ENCODE measurements at regions not wholly inside any gene's neighbourhood (a gene's known extent, or its start where the extent isn't known, plus 50 kb on each side); places are given as distances from the start of the nearest gene placed in this dataset.

DNA sequence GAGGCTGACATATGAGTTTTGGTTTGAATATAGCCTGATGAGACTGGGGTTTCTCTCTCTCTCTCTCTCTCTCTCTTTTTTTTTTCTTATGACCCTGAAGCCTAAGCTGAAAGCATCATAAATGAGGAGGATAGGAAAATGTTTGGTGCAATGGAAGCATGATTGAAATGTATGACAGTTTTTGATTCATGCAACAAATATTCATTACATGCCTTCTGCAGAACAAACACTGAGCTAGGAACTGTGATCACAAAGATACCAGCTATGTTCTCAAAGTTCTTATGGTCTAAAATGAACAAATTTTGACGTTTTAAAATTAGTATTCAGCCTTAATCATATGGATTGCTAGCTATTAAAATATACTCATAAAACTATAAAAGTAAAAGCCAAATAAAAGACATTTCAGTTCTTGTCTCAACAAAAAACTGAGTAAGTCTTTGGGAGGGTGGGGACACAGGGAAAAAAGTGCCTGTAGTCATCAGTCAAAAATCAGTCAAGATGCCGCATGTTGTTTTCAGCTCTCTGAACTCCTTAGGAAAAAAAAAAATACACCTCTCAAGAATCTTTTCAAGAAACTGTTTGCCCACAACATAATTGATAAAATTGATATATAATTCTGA lies 57.2 kb downstream of the NKX6-1 start:
- no peak for DNase-seq (ENCODE audit: low read depth, low spot score)

- DNase-seq (ENCODE audit: low read depth, low spot score) = no peak
Measured at GRCh38 chr4:84439996-84440395, 59.1 kb downstream of the NKX6-1 start.

- DNase-seq (ENCODE audit: low read depth, low spot score) = no peak
Measured at GRCh38 chr4:84436812-84437211, 62.3 kb downstream of the NKX6-1 start.

- no peak for DNase-seq (ENCODE audit: low read depth, low spot score)
Measured at GRCh38 chr4:84434344-84434743, 64.7 kb downstream of the NKX6-1 start.

- DNase-seq (ENCODE audit: low read depth, low spot score) = no peak
Measured at GRCh38 chr4:84433633-84434222, 65.4 kb downstream of the NKX6-1 start.

DNA sequence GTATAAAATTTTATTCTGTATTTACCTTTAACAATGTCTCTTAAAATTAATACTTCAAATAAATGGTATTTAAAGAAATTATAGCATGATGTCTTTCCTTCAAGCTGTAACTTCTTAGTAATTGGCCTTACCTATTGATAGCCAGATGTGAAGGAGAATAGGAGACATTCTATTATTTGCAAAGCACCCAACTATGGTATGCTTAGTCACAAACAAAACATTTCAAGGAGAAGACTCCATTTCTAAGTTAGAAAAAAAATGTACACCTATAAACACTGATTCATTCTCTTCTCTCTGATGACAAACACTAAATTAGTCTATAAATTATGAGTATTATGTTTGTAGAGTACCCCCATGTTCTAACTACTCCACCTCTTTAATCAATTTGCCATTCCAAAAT lies 66.4 kb downstream of the NKX6-1 start:
- no peak for DNase-seq (ENCODE audit: low read depth, low spot score)

DNA sequence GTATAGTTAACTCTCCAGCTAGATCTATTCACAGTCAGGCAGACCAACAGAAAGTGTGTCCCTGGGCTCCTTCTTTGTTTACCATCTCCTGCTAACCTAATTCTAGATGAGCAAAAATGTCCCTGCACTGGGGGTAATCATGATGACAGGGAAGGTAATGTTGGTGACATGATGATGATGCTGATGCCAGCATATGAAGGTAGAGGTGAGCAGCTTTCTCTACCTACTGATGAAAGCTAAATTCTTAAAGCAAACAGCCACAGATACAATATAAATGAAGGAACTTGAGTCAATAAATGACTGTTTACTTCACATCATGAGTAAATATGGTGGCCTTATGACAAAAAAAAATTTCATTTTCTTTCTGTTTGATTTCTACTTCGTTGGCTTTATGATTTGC lies 78.5 kb downstream of the NKX6-1 start:
- no peak for DNase-seq (ENCODE audit: low read depth, low spot score)

- DNase-seq (ENCODE audit: low read depth, low spot score) = no peak
Measured at GRCh38 chr4:84419201-84419600, 79.9 kb downstream of the NKX6-1 start.

DNA sequence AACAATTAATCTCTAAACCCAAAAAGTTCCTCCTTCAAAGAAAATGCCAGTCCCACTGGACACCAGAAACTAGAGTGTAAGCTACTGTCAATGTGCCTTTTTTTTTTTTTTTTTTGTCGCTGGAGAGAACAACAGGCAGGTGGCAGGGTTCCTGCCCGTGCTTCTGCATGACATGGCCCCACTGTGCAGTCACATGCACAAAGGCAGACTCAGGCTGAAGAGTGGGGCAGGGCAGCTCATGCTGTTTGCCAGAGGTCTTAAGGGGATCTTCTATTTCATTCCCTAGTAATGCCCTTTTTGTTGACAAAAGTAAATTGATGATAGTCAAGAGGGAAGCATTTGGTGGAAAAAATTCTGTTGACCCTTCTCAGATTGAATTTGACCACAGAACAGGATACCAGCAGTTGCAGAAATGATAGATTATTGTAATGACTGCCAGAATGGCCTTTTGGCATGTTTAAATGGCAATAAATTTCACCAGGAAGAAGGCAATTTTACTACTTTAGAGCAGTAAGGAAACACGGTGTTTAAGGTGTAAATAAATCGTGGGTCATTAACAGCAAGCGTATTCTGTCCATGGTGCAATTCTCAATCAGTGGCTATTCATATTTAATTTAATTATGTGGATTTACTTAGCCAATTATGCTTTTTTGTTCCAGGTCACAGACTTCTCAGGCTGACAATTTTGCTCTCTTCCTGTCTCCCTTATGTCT lies 80.9 kb downstream of the NKX6-1 start:
- DNase-seq (ENCODE audit: low read depth, low spot score) = no peak

DNA sequence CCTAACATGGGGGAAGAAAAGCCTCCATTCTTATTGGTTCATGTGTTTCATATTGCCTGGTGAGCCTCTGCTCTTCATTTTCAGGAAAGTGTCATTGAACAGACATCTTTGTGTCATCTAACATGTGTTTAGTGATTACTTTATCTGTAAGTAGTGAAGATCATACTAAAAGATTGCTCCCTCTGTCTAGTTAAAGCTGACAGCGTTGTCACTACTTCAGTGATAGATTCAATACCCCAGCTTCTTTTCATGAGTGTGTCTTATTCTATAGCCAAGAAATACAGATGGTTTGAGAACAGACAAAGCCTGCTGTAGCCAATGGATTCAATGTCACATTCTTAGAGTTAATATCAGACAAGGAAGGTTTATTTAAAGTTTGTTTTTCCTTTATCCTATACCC lies 85.1 kb downstream of the NKX6-1 start:
- DNase-seq (ENCODE audit: low read depth, low spot score) = no peak

DNA sequence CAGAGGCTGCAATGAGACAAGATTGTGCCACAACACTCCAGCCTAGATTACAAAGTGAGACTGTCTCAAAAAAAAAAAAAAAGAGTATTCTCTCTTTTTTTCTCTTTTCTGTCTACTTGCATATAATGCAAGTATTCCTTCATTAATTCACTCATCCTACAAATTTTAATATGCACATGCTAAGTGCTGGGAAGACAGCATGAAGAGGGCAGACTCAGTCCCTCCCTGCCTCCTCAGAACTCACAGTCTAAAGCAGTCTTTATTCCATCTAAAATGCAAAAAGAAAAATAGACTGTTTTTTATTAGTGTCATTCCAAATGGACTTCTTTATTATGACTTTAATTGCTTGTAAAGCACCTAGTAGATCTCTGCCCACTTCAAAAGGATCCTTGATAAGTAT lies 85.6 kb downstream of the NKX6-1 start:
- DNase-seq (ENCODE audit: low read depth, low spot score) = no peak

GRCh38 chr4:84412062-84412461 lies 87.0 kb downstream of the NKX6-1 start:
- DNase-seq (ENCODE audit: low read depth, low spot score) = no peak

DNA sequence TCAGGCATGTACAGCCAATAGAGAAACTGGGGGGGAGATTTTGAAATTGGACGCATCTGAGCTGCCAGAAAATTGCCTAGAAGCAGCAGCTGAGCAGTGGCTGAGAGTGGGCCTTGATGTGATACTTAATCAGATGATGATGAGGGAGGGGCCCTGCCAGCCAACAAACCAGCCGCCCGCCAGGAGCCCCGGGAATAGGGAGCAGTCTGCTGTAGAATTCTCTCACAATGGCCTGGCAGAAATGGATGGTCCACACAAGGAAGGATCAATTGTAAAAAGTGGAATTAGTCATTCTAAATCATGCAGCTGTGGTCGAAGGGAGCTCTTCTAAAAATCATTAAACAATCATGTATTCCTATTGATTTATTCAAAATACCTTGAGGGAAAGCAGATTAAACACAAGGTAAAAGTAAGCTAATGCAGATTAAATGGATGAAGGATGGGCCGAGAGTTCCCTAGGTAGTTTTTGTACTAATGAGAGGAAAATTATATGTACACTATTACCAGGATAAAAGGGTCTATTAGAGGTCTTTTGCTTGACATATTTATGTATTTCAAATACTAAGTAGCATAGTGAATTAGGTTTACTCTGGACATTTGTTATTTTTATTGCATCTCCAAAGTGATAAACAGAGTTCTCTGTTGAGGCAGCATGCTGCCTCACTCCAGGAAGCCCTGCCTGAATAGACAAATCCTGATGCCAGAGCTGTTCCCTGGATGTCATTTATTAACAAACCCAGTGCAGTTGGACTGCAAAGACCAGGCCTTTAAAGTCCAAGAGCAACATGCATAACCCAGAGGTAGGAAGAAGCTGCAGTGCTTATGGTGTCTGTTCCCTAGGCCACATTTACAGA lies 91.3 kb downstream of the NKX6-1 start:
- no peak for DNase-seq (ENCODE audit: low read depth, low spot score)

GRCh38 chr4:84403656-84404055 lies 95.4 kb downstream of the NKX6-1 start:
- no peak for DNase-seq (ENCODE audit: low read depth, low spot score)

DNA sequence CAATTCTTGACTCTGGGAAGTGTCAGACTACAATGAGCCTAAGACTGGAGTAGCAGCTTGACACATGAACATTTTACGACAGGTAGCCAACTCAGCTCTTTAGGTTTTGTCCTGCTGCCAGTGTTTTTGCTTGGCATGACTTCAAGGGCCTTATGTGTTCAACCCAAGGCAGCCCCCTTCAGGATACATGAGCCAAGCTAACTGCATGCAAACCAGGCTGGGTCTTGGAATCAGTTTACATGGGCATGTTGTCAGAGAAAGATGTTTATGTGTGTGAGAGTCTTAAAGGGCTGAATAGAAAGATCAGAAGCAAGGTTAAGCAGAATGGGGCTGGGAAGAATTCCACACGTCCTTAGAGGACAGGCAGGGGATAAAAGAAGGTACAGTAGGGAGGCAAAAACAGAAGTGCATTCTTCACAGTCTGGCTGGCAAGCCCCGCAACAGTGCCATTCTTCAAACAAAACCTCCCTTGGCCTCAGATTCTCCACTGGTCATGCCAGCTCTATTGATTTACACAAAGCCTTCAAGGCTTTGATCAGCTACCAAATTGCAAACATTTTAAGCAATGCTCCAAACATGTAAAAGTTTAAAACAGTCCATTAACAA lies 97.3 kb downstream of the NKX6-1 start:
- no peak for DNase-seq (ENCODE audit: low read depth, low spot score)

- no peak for DNase-seq (ENCODE audit: low read depth, low spot score)
Measured at GRCh38 chr4:84394386-84394785, 104.7 kb downstream of the NKX6-1 start.

DNA sequence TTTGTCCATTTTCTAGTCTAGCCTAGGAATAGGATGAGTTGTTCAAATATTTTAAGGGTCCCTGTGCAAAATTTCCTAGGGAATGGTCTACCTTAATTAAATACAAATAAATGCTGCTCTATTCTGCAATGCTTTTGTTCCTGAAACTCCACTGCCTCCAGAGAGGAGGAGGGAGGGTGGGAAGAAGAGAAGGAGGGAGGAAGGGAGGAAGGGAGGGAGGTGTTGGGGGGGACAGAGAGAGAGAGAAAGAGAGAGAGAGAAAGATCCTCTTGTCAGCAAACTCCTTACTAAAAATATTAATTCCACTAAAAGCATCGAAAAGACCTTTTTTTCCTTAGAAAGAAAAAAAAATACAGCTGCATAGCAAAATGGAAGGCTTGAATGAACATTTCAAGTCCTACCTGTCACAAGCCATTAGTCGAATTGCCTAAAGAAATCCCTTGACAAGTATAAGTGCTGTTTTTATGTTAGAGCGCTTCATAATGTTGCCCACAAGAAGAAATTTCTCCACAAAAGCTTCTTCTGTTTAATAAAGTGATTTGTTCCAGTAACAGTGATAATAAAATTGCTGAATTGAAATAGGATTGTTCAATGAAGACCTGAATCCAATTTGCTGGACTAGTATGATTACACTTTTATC lies 106.0 kb downstream of the NKX6-1 start:
- no peak for DNase-seq (ENCODE audit: low read depth, low spot score)

- DNase-seq (ENCODE audit: low read depth, low spot score) = no peak
Measured at GRCh38 chr4:84389406-84389805, 109.7 kb downstream of the NKX6-1 start.

DNA sequence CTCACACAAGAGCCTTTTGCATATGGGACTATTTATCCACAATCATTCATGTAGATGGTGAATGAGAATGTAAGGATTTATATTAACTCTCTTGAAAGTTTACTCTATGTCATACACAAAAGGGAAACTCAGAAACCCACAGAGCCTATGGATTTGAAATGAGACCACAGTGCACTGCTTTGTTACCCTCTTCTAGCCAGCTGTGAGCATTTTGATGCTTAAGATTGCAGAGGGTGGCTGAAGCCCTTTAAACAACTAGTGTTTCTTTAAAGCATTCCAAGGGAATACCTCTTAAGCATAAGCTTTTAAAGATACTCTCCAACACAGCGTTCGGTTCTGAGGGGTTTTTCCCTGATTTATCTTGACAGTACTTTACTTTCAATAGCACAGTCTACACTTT lies 113.9 kb downstream of the NKX6-1 start:
- no peak for DNase-seq (ENCODE audit: low read depth, low spot score)

- no peak for DNase-seq (ENCODE audit: low read depth, low spot score)
Measured at GRCh38 chr4:84384801-84385200, 114.3 kb downstream of the NKX6-1 start.

DNA sequence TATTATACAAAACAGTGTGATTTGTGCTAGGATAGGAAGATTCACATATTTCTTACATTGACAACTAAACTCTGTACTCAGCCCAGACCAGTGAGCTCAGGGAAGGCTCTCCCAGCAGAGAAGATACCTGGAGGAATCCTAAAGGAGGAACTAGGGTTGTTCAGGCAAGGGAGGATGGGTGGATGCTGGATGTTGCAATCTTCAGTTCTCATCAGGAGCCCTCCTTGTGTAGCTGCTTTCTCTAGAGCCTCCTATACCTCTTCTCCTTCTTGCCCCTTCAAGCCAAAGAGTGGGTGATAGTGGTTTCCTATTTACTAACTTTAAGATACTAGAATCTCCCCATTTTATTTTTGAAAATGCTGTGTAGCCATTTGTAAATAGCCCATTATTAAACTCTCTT lies 117.3 kb downstream of the NKX6-1 start:
- no peak for DNase-seq (ENCODE audit: low read depth, low spot score)

Data from smooth muscle cell of the brain vasculature (primary cell).